ENCODE measurements at regions not wholly inside any gene's neighbourhood (a gene's known extent, or its start where the extent isn't known, plus 50 kb on each side); places are given as distances from the start of the nearest gene placed in this dataset.

DNA sequence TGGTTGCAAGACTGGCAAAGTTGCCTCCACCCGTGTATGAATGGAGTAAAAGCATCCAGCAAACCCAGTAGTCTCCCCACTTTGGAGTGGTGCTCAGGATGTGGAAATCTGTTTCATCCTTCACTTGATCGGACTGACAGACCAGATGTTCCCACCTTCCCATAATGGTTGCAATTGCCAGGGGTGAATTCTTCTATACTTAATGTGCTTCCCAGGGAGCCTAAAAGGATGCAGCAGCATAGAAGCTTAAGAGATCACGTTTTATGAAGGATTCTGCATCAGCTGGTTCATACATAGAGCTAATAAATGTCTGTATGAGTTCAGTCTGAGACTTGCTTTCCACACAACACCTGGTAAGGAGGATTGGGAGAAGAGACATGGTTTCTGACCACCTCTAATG, 198.8 kb upstream of the S1PR3 start:
- no peak for DNase-seq (ENCODE audit: low read depth)
- TF ChIP-seq, protein P1, sequence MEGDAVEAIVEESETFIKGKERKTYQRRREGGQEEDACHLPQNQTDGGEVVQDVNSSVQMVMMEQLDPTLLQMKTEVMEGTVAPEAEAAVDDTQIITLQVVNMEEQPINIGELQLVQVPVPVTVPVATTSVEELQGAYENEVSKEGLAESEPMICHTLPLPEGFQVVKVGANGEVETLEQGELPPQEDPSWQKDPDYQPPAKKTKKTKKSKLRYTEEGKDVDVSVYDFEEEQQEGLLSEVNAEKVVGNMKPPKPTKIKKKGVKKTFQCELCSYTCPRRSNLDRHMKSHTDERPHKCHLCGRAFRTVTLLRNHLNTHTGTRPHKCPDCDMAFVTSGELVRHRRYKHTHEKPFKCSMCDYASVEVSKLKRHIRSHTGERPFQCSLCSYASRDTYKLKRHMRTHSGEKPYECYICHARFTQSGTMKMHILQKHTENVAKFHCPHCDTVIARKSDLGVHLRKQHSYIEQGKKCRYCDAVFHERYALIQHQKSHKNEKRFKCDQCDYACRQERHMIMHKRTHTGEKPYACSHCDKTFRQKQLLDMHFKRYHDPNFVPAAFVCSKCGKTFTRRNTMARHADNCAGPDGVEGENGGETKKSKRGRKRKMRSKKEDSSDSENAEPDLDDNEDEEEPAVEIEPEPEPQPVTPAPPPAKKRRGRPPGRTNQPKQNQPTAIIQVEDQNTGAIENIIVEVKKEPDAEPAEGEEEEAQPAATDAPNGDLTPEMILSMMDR (IDR thresholded peaks at IDR 0.05; ENCODE audit: control insufficient read depth, insufficient read depth, low read depth, low read length, missing control alignments), result no peak
- no peak overlapping the region for H3K4me3 ChIP-seq (ENCODE audit: control insufficient read depth, low read depth, low read length)

DNA sequence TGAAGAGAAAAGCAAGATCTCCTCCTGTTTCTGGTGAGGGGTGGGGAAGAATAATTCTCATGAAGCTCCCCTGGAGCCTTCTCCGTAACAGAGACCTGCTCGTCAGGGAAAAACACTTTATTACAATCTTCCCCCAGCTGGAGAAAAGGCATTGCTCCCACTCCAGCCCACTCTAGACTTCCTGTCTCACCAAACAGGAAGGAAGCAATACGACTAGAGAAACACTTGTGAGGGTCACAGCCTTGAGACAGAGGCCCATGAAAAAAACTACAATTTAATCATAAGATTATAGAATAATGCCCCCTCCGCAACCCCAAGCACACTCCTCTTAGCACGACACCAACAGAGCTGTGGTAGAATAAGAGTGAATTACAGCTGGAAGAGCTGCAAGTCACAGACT, 197.2 kb upstream of the S1PR3 start:
- TF ChIP-seq, protein P1 (IDR thresholded peaks at IDR 0.05; ENCODE audit: control insufficient read depth, insufficient read depth, low read depth, low read length, missing control alignments), result no peak
- DNase-seq (ENCODE audit: low read depth), result no peak
- no peak overlapping the region for H3K4me3 ChIP-seq (ENCODE audit: control insufficient read depth, low read depth, low read length)

DNA sequence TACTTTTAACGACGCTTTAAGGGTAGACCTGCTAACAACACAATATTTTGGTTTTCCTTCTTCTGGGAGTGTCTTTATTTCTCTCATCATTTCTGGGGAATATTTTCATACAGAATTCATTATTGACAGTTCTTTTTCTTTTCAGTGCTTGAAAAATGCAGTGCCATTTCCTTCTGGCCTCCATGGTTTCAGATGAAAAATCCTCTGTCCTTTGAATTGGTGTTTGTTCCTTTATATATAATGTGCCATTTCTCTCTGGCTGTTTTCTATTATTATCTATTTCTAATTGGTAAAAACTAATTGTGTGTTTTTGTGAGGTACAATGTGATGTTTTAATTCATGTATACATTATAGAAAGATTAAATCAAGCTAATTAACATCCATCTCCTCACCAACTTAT, 194.3 kb upstream of the S1PR3 start:
- no peak for DNase-seq (ENCODE audit: low read depth)
- TF ChIP-seq, protein P1 (IDR thresholded peaks at IDR 0.05; ENCODE audit: control insufficient read depth, insufficient read depth, low read depth, low read length, missing control alignments), result no peak
- H3K4me3 ChIP-seq (ENCODE audit: control insufficient read depth, low read depth, low read length), result no peak overlapping the region

GRCh38 chr9:88798476-88798875, 192.8 kb upstream of the S1PR3 start:
- DNase-seq (ENCODE audit: low read depth), result no peak
- no peak overlapping the region for H3K4me3 ChIP-seq (ENCODE audit: control insufficient read depth, low read depth, low read length)
- TF ChIP-seq, protein P1 (IDR thresholded peaks at IDR 0.05; ENCODE audit: control insufficient read depth, insufficient read depth, low read depth, low read length, missing control alignments), result no peak

DNA sequence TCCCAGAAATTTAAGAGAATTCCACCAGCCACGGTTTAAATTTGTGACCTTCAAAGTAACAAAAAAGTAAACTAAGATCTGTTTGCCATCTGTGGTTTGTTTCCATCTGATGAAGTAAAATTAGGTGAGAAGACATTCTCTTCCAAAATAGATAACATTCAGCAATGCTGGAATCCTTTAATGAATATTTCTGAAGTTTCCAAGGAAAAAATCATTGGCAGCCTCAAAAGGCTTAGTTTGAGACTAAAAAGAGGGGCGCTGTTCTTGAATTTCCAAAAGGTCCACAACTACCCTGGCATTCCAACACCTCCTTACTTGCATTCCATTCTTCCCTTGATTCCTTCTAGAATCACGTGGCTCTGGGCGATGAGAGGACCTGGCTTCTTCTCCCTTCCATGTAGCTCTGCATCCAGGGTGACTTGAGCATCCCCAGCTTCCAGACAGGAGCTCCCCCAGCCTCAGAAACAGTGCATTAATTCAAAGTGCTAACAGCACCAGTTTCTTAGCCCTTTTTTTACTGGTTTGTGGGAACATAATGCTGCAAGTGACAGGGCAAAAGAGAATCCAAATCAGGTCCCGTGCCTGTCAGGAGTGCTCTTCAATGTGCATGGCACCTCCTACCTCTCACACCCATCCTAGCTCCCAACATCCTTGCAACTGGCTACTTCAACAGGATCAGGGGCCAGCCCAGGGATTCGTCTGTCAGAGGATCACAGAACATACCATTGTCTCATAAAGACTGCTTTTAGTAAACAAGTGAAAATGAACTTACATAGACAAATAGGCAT, 191.5 kb upstream of the S1PR3 start:
- no peak overlapping the region for H3K4me3 ChIP-seq (ENCODE audit: control insufficient read depth, low read depth, low read length)
- DNase-seq (ENCODE audit: low read depth), result no peak
- TF ChIP-seq, protein P1 (IDR thresholded peaks at IDR 0.05; ENCODE audit: control insufficient read depth, insufficient read depth, low read depth, low read length, missing control alignments), result no peak

GRCh38 chr9:88800329-88800682, 191.0 kb upstream of the S1PR3 start:
- no peak for DNase-seq (ENCODE audit: low read depth)
- TF ChIP-seq, protein P1 (IDR thresholded peaks at IDR 0.05; ENCODE audit: control insufficient read depth, insufficient read depth, low read depth, low read length, missing control alignments), result no peak
- H3K4me3 ChIP-seq (ENCODE audit: control insufficient read depth, low read depth, low read length), result no peak overlapping the region

Measured in AG09309 (cell line).